K562 (cell line): ENCODE measurements at regions not wholly inside any gene's neighbourhood (a gene's known extent, or its start where the extent isn't known, plus 50 kb on each side); places are given as distances from the start of the nearest gene placed in this dataset.

Experiments used
- ADNP ChIP-seq: fragments of 200-800 bp; sonication (Bioruptor generic); IDR thresholded peaks from 2 replicates; pipeline ENCODE4 v1.6.1; 2016; ENCODE audit warnings: missing genetic modification characterization, missing compliant biosample characterization
- CC2D1A ChIP-seq: fragments of 450-650 bp; IDR thresholded peaks from 2 replicates; pipeline ENCODE4 v1.6.1; 2017; ENCODE audit warnings: mild to moderate bottlenecking
- CTBP1 ChIP-seq: fragments of 450-650 bp; IDR thresholded peaks from 2 replicates; pipeline ENCODE4 v1.6.1; 2016; ENCODE audit warnings: borderline replicate concordance
- EP300 ChIP-seq: IDR thresholded peaks from 2 replicates; pipeline ENCODE4 v1.6.1; 2012; ENCODE audit warnings: low read length, improper control_type of control experiment
- IRF2 ChIP-seq: sonication (generic); formaldehyde crosslinking; IDR thresholded peaks from 2 replicates; pipeline ENCODE4 v1.8.1; 2022; ENCODE audit warnings: mild to moderate bottlenecking, missing genetic modification reagents
- KDM4B ChIP-seq, 2 experiments: fragments of 450-650 bp in 1 of 2; sonication (generic) in 1 of 2; IDR thresholded peaks; 2 replicates each; pipeline ENCODE4 v1.6.1; 2016 to 2017; ENCODE audit warnings: borderline replicate concordance in 2 of 2, antibody characterized with exemption in 1 of 2, low read depth in 1 of 2, mild to moderate bottlenecking in 1 of 2
- POLR2AphosphoS5 ChIP-seq: IDR thresholded peaks from 2 replicates; pipeline ENCODE4 v1.6.1; 2011; ENCODE audit warnings: mild to moderate bottlenecking, low read depth, low read length, moderate library complexity; ENCODE audit not compliant: control insufficient read depth, insufficient read depth
- RAD21 ChIP-seq, 2 experiments: fragments of 250-450 bp in 1 of 2; fragments of 450-650 bp in 1 of 2; sonication (Bioruptor Pico) in 1 of 2; formaldehyde crosslinking in 1 of 2; IDR thresholded peaks in 1 of 2; conservative IDR thresholded peaks in 1 of 2; 2 replicates each; pipeline versions ENCODE4 v1.4.0 to v1.8.0; 2020 to 2022; ENCODE audit warnings: mild to moderate bottlenecking in 2 of 2, moderate library complexity in 1 of 2
- SIN3A ChIP-seq, 2 experiments: fragments of 150-350 bp in 1 of 2; IDR thresholded peaks; 2 replicates each; pipeline ENCODE4 v1.6.1; 2011 to 2016; ENCODE audit warnings: borderline replicate concordance in 2 of 2, low read depth in 2 of 2, low read length in 2 of 2, mild to moderate bottlenecking in 2 of 2, moderate library complexity in 2 of 2; ENCODE audit not compliant: control insufficient read depth in 1 of 2
- TEAD2 ChIP-seq: fragments of 450-650 bp; IDR thresholded peaks from 2 replicates; pipeline ENCODE4 v1.6.1; 2016; ENCODE audit warnings: missing genetic modification characterization, control low read depth, missing compliant biosample characterization
- TF ChIP-seq, protein P1 (sequence below), 3 experiments: IDR thresholded peaks in 2 of 3; conservative IDR thresholded peaks in 1 of 3; 2 replicates each; pipeline ENCODE4 v1.5.1; 2011 to 2012; ENCODE audit warnings: low read length in 3 of 3, mild to moderate bottlenecking in 3 of 3, control low read depth in 2 of 3, improper control_type of control experiment in 1 of 3, inconsistent platforms in 1 of 3, low read depth in 1 of 3, mixed read lengths in 1 of 3, moderate library complexity in 1 of 3; ENCODE audit not compliant: insufficient read depth in 2 of 3
- TF ChIP-seq, protein P2 (sequence below), 2 experiments: fragments of 450-650 bp; formaldehyde crosslinking in 1 of 2; IDR thresholded peaks; 2 replicates each; pipeline versions ENCODE4 v1.4.0 to v1.6.1; 2014 to 2020; ENCODE audit warnings: mild to moderate bottlenecking in 2 of 2, borderline replicate concordance in 1 of 2, low read depth in 1 of 2
- TF ChIP-seq, protein P3 (sequence below), 2 experiments: fragments of 450-650 bp in 1 of 2; sonication (generic) in 1 of 2; formaldehyde crosslinking in 1 of 2; IDR thresholded peaks; 2 replicates each; pipeline versions ENCODE4 v1.7.1 to v1.9.0; 2016 to 2022; ENCODE audit warnings: inconsistent platforms in 1 of 2, mild to moderate bottlenecking in 1 of 2, missing genetic modification reagents in 1 of 2

DNA sequence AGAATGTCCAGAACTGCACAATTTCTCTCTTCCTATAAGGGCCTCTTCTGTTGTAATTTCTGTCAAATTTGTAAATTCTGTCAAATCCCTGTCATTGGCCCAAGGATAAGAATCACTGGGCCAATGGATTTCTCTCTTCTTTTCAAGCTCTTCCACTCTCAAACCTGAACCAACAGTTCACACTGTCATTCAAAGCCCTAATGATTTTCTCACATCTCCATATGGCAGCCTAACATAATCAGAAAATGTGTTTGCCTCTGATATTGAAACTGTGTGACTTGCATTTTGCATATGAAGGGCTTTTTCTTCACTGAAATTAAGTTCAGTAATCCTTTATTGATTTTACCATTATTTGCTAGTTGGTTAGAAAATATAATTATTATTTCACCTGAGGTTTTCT is 1349.1 kb downstream of the FSTL5 start:
- TF ChIP-seq ADNP (no peak), RAD21 (CRISPR knock-in tag; conservative IDR thresholded peaks at IDR 0.05 in 1 of 2, IDR thresholded peaks at IDR 0.05 in 1 of 2) (no peak), TEAD2 (tag) (no peak), IRF2 (CRISPR knock-in tag) (no peak), SIN3A (IDR thresholded peaks at IDR 0.05; ENCODE audit: borderline replicate concordance in 2 of 2, control insufficient read depth in 1 of 2, low read depth in 2 of 2, low read length in 2 of 2) (no peak), CC2D1A (no peak), KDM4B (IDR thresholded peaks at IDR 0.05; ENCODE audit: borderline replicate concordance in 2 of 2, low read depth in 1 of 2) (no peak), EP300 (no peak), CTBP1 (no peak), POLR2AphosphoS5 (no peak)
- TF ChIP-seq, protein P1, sequence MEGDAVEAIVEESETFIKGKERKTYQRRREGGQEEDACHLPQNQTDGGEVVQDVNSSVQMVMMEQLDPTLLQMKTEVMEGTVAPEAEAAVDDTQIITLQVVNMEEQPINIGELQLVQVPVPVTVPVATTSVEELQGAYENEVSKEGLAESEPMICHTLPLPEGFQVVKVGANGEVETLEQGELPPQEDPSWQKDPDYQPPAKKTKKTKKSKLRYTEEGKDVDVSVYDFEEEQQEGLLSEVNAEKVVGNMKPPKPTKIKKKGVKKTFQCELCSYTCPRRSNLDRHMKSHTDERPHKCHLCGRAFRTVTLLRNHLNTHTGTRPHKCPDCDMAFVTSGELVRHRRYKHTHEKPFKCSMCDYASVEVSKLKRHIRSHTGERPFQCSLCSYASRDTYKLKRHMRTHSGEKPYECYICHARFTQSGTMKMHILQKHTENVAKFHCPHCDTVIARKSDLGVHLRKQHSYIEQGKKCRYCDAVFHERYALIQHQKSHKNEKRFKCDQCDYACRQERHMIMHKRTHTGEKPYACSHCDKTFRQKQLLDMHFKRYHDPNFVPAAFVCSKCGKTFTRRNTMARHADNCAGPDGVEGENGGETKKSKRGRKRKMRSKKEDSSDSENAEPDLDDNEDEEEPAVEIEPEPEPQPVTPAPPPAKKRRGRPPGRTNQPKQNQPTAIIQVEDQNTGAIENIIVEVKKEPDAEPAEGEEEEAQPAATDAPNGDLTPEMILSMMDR (IDR thresholded peaks at IDR 0.05 in 2 of 3, conservative IDR thresholded peaks at IDR 0.05 in 1 of 3; ENCODE audit: insufficient read depth in 2 of 3, low read depth in 1 of 3, low read length in 3 of 3), result no peak
- TF ChIP-seq, protein P2, sequence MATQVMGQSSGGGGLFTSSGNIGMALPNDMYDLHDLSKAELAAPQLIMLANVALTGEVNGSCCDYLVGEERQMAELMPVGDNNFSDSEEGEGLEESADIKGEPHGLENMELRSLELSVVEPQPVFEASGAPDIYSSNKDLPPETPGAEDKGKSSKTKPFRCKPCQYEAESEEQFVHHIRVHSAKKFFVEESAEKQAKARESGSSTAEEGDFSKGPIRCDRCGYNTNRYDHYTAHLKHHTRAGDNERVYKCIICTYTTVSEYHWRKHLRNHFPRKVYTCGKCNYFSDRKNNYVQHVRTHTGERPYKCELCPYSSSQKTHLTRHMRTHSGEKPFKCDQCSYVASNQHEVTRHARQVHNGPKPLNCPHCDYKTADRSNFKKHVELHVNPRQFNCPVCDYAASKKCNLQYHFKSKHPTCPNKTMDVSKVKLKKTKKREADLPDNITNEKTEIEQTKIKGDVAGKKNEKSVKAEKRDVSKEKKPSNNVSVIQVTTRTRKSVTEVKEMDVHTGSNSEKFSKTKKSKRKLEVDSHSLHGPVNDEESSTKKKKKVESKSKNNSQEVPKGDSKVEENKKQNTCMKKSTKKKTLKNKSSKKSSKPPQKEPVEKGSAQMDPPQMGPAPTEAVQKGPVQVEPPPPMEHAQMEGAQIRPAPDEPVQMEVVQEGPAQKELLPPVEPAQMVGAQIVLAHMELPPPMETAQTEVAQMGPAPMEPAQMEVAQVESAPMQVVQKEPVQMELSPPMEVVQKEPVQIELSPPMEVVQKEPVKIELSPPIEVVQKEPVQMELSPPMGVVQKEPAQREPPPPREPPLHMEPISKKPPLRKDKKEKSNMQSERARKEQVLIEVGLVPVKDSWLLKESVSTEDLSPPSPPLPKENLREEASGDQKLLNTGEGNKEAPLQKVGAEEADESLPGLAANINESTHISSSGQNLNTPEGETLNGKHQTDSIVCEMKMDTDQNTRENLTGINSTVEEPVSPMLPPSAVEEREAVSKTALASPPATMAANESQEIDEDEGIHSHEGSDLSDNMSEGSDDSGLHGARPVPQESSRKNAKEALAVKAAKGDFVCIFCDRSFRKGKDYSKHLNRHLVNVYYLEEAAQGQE (IDR thresholded peaks at IDR 0.05; ENCODE audit: borderline replicate concordance), result no peak
- TF ChIP-seq, protein P2 (CRISPR knock-in tag; IDR thresholded peaks at IDR 0.05; ENCODE audit: low read depth), result no peak
- TF ChIP-seq, protein P3, sequence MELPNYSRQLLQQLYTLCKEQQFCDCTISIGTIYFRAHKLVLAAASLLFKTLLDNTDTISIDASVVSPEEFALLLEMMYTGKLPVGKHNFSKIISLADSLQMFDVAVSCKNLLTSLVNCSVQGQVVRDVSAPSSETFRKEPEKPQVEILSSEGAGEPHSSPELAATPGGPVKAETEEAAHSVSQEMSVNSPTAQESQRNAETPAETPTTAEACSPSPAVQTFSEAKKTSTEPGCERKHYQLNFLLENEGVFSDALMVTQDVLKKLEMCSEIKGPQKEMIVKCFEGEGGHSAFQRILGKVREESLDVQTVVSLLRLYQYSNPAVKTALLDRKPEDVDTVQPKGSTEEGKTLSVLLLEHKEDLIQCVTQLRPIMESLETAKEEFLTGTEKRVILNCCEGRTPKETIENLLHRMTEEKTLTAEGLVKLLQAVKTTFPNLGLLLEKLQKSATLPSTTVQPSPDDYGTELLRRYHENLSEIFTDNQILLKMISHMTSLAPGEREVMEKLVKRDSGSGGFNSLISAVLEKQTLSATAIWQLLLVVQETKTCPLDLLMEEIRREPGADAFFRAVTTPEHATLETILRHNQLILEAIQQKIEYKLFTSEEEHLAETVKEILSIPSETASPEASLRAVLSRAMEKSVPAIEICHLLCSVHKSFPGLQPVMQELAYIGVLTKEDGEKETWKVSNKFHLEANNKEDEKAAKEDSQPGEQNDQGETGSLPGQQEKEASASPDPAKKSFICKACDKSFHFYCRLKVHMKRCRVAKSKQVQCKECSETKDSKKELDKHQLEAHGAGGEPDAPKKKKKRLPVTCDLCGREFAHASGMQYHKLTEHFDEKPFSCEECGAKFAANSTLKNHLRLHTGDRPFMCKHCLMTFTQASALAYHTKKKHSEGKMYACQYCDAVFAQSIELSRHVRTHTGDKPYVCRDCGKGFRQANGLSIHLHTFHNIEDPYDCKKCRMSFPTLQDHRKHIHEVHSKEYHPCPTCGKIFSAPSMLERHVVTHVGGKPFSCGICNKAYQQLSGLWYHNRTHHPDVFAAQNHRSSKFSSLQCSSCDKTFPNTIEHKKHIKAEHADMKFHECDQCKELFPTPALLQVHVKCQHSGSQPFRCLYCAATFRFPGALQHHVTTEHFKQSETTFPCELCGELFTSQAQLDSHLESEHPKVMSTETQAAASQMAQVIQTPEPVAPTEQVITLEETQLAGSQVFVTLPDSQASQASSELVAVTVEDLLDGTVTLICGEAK (IDR thresholded peaks at IDR 0.05), result no peak
- TF ChIP-seq, protein P3 (CRISPR knock-in tag; IDR thresholded peaks at IDR 0.05), result no peak
